PC-3 (cell line): ENCODE measurements at regions not wholly inside any gene's neighbourhood (a gene's known extent, or its start where the extent isn't known, plus 50 kb on each side); places are given as distances from the start of the nearest gene placed in this dataset.

Experiments used
- EZH2 ChIP-seq: fragments of 300-600 bp; sonication (generic); IDR thresholded peaks from one replicate; pipeline ENCODE4 v1.6.1; 2017; ENCODE audit warnings: antibody characterized with exemption, mild to moderate bottlenecking, low read length; ENCODE audit not compliant: unreplicated experiment
- TF ChIP-seq, protein P1 (sequence below): fragments of 300-600 bp; sonication (generic); conservative IDR thresholded peaks from 2 replicates; pipeline ENCODE4 v1.5.1; 2017; ENCODE audit warnings: antibody characterized with exemption, low read depth, mild to moderate bottlenecking, low read length

DNA sequence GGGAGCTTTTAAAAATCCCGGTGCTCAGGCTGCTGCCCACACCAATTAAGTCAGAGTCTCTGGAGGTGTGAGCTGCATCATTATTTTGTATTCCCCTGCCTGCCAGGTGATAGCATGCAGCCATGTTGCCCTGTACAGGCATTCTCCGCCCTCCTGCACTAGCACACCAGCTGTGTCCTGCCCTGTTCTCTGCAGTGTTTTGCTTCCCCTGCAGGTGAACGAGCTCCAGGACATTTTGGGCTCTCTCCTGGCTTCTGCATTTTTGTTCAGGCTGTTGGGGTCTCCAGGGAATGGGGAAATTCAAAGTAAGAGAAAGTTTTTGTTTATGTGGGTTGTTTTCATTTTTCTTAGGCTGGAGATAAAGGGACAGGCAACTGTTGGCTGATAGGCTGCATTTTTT is 271.0 kb upstream of the COBL start:
- TF ChIP-seq, protein P1, sequence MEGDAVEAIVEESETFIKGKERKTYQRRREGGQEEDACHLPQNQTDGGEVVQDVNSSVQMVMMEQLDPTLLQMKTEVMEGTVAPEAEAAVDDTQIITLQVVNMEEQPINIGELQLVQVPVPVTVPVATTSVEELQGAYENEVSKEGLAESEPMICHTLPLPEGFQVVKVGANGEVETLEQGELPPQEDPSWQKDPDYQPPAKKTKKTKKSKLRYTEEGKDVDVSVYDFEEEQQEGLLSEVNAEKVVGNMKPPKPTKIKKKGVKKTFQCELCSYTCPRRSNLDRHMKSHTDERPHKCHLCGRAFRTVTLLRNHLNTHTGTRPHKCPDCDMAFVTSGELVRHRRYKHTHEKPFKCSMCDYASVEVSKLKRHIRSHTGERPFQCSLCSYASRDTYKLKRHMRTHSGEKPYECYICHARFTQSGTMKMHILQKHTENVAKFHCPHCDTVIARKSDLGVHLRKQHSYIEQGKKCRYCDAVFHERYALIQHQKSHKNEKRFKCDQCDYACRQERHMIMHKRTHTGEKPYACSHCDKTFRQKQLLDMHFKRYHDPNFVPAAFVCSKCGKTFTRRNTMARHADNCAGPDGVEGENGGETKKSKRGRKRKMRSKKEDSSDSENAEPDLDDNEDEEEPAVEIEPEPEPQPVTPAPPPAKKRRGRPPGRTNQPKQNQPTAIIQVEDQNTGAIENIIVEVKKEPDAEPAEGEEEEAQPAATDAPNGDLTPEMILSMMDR: no peak
- TF ChIP-seq EZH2: no peak
